ENCODE measurements at regions not wholly inside any gene's neighbourhood (a gene's known extent, or its start where the extent isn't known, plus 50 kb on each side); places are given as distances from the start of the nearest gene placed in this dataset.

- TF ChIP-seq CTCF (IDR thresholded peaks at IDR 0.05) = no peak
- no peak for TF ChIP-seq POLR2A (IDR thresholded peaks at IDR 0.05)
These were observed 702.9 kb upstream of the PCDH9 start for GRCh38 chr13:67932991-67933390.
